Tibial artery (tissue), 4 donors: ENCODE measurements at regions not wholly inside any gene's neighbourhood (a gene's known extent, or its start where the extent isn't known, plus 50 kb on each side); places are given as distances from the start of the nearest gene placed in this dataset.

Source experiments
- DNase-seq, 2 donors: peaks; one replicate each; pipeline ENCODE4 v3.0.0-alpha.2; 2019
- H3K27ac ChIP-seq, 2 donors: fragments of 200-600 bp; sonication (generic) in 1 of 2; 1 replicate in 1 of 2; 2 replicates in 1 of 2; pipeline ENCODE4 v1.5.1; 2018 to 2019; ENCODE audit warnings: mild to moderate bottlenecking in 1 of 2
- H3K27me3 ChIP-seq, 2 donors: fragments of 200-600 bp; sonication (generic) in 1 of 2; one replicate each; pipeline versions ENCODE4 v1.5.1 to v1.6.0; 2016 to 2019
- H3K36me3 ChIP-seq, 3 donors: fragments of 200-600 bp; sonication (generic) in 2 of 3; one replicate each; pipeline ENCODE4 v1.5.1; 2016 to 2019; ENCODE audit warnings: mild to moderate bottlenecking in 2 of 3
- H3K4me1 ChIP-seq, 4 donors: fragments of 200-600 bp; sonication (generic) in 2 of 4; 1 replicate in 3 of 4; 2 replicates in 1 of 4; pipeline ENCODE4 v1.5.1; 2016 to 2019
- H3K4me3 ChIP-seq, 2 donors: fragments of 200-600 bp; sonication (generic) in 1 of 2; 1 replicate in 1 of 2; 2 replicates in 1 of 2; pipeline ENCODE4 v1.5.1; 2018 to 2019; ENCODE audit warnings: mild to moderate bottlenecking in 2 of 2
- H3K9me3 ChIP-seq, 3 donors: fragments of 200-600 bp; sonication (generic) in 1 of 3; one replicate each; pipeline ENCODE4 v1.5.1; 2016 to 2019
- CTCF ChIP-seq, 2 experiments: fragments of 200-600 bp in 1 of 2; fragments of 450-650 bp in 1 of 2; IDR thresholded peaks; one replicate each; pipeline ENCODE4 v1.5.1; 2017 to 2019; ENCODE audit warnings: antibody characterized with exemption in 2 of 2, mild to moderate bottlenecking in 1 of 2, moderate library complexity in 1 of 2
- intact Hi-C: fragments of 100-400 bp; cut with DNase I; formaldehyde crosslinking; loops from one replicate; pipeline ENCODE4 v1.15.0; 2023; ENCODE audit warnings: low total_unique reads

GRCh38 chr7:46391231-46392201, 470.4 kb upstream of the IGFBP3 start:
- TF ChIP-seq CTCF (IDR thresholded peaks at IDR 0.05) = no peak
- H3K27ac ChIP-seq = no peak overlapping the region
- intact Hi-C loops = no loop called here
- no peaks in the 10 kb centered on the region for H3K9me3 ChIP-seq
- H3K4me3 ChIP-seq = no peak overlapping the region
- H3K27me3 ChIP-seq = no peaks in the 10 kb centered on the region
- DNase-seq = no peak
- H3K36me3 ChIP-seq = no peaks in the 10 kb centered on the region
- H3K4me1 ChIP-seq = no peaks in the 10 kb centered on the region

GRCh38 chr7:46390042-46390441, 469.0 kb upstream of the IGFBP3 start:
- TF ChIP-seq CTCF (IDR thresholded peaks at IDR 0.05) = no peak
- Histone ChIP-seq H3K4me1 (peaks cover 0 to 7% (median 0%) of the 10 kb centered on the region in 4 donors), H3K36me3 (no peaks in the 10 kb centered on the region), H3K9me3 (no peaks in the 10 kb centered on the region), H3K27ac (no peak overlapping the region), H3K27me3 (no peaks in the 10 kb centered on the region), H3K4me3 (no peak overlapping the region)
- intact Hi-C loops = no loop called here
- DNase-seq = no peak

- no peaks in the 10 kb centered on the region for H3K27me3 ChIP-seq
- H3K27ac ChIP-seq = no peak overlapping the region
- DNase-seq = no peak
- TF ChIP-seq CTCF (IDR thresholded peaks at IDR 0.05) = no peak
- H3K9me3 ChIP-seq = no peaks in the 10 kb centered on the region
- H3K36me3 ChIP-seq = no peaks in the 10 kb centered on the region
- intact Hi-C loops = no loop called here
- peaks cover 0 to 7% (median 0%) of the 10 kb centered on the region in 4 donors for H3K4me1 ChIP-seq
- no peak overlapping the region for H3K4me3 ChIP-seq
Measured at GRCh38 chr7:46389146-46389545, 468.1 kb upstream of the IGFBP3 start.

GRCh38 chr7:46387646-46388045, 466.6 kb upstream of the IGFBP3 start:
- peaks cover 0 to 7% (median 0%) of the 10 kb centered on the region in 4 donors for H3K4me1 ChIP-seq
- no peak overlapping the region for H3K27ac ChIP-seq
- H3K4me3 ChIP-seq = no peak overlapping the region
- no peaks in the 10 kb centered on the region for H3K9me3 ChIP-seq
- H3K27me3 ChIP-seq = no peaks in the 10 kb centered on the region
- TF ChIP-seq CTCF (IDR thresholded peaks at IDR 0.05) = no peak
- DNase-seq = no peak
- intact Hi-C loops = no loop called here
- no peaks in the 10 kb centered on the region for H3K36me3 ChIP-seq

- Histone ChIP-seq H3K27me3 (no peaks in the 10 kb centered on the region), H3K4me1 (peaks cover 0 to 7% (median 0%) of the 10 kb centered on the region in 4 donors), H3K36me3 (no peaks in the 10 kb centered on the region), H3K9me3 (no peaks in the 10 kb centered on the region), H3K4me3 (no peak overlapping the region), H3K27ac (no peak overlapping the region)
- intact Hi-C loops = no loop called here
- no peak for TF ChIP-seq CTCF (IDR thresholded peaks at IDR 0.05)
- no peak for DNase-seq
Measured at GRCh38 chr7:46386428-46387399, 465.6 kb upstream of the IGFBP3 start.
